ENCODE measurements at regions not wholly inside any gene's neighbourhood (a gene's known extent, or its start where the extent isn't known, plus 50 kb on each side); places are given as distances from the start of the nearest gene placed in this dataset.
"Not testable (repeated sequence)": the region's sequence is repeated elsewhere in the genome, so short reads cannot be mapped to it uniquely, and the experiment has no call there.

DNA sequence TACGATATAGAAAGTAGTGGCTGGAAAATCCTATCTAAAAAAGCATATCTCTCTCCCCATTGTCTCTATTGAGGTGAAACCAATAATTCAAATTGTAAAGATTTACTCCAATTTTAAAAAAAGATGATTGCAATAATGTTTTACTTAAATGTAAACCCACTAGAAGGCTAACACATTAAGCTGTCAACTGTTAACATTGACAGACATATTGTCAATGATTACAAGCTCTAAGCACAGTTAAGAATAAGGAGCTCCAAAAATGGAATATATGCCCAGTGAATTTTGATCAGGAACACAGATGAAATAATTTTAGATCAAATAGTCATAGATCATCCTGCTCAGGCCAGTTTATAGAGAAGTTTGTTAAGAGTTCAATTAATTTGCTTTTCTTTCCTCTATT is 123.6 kb upstream of the NETO1 start:
- DNase-seq (ENCODE audit: low read depth) = no peak

DNA sequence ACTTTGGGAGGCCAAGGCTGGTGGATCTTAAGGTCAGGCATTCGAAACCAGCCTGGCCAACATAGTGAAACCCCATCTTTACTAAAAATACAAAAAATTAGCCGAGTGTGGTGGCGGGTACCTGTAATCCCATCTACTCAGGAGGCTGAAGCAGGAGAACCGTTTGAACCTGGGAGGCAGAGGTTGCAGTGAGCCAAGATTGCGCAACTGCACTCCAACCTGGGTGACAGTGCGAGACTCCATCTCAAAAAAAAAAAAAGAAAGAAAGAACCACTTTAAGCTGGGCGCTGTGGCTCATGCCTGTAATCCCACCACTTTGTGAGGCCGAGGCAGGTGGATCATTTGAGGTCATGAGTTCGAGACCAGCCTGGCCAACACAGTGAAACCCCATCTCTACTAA is 119.8 kb upstream of the NETO1 start:
- not testable (repeated sequence) for DNase-seq (ENCODE audit: low read depth)

GRCh38 chr18:72986103-72986502 is 118.3 kb upstream of the NETO1 start:
- DNase-seq (ENCODE audit: low read depth) = no peak

DNA sequence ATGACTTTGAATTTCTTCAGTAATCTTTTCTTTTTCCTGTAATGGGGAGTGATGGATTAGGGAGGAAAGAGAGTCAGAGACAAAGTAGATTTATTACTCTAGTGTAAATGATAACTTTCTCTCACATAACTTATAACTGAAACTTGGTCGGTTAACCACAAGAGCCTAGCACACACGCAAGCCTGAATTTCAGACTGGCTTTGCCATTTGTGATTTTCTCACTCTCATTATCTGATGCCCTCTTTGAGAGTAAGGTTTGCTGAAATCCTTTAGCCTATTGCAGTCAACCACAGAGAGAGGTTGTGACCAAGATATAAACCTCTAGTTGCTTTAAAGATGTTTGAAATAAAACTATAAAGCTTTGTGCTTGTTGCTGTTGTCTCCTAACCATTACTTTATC is 117.9 kb upstream of the NETO1 start:
- no peak for DNase-seq (ENCODE audit: low read depth)

DNA sequence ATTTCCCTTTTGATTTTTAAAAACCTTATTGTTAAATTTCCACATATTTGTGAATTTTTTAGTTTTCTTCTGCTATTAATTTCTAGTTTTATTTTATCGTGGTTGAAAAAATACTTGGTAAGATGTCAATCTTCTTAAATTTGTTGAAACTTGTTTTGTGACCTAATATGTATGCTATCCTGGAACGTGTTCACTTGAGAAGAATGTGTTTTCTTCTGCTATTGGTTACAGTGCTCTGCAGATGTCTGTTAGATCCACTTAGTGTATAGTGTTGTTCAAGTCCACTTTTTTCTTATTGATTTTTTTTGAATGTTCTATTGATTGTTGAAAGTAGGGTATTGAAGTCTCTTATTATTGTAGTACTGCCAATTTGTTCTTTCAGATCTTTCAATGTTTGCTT is 116.5 kb upstream of the NETO1 start:
- no peak for DNase-seq (ENCODE audit: low read depth)

GRCh38 chr18:72973841-72974240 is 106.1 kb upstream of the NETO1 start:
- no peak for DNase-seq (ENCODE audit: low read depth)

GRCh38 chr18:72965616-72966015 is 97.8 kb upstream of the NETO1 start:
- DNase-seq (ENCODE audit: low read depth) = no peak

- DNase-seq (ENCODE audit: low read depth) = not testable (repeated sequence)
These were observed 90.4 kb upstream of the NETO1 start for GRCh38 chr18:72958195-72958594.

DNA sequence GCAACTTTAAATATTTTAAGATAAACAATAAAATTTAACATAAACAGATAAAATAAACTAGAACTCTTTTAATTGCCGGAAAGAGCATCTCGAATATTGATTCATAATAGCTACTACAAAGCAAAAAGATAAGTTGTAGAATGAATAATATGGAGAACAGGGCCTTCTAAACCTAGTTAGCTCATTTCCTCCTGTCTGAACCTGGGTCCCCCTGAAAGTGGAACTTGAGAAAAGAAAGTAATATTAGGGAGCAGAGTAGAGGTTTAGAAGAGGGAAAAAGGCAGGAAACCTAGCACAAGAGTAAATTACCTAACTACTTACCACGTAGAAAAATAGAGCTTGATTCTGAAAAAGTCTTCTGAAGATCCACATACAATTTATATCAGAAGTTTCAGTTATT is 80.7 kb upstream of the NETO1 start:
- no peak for DNase-seq (ENCODE audit: low read depth)

DNA sequence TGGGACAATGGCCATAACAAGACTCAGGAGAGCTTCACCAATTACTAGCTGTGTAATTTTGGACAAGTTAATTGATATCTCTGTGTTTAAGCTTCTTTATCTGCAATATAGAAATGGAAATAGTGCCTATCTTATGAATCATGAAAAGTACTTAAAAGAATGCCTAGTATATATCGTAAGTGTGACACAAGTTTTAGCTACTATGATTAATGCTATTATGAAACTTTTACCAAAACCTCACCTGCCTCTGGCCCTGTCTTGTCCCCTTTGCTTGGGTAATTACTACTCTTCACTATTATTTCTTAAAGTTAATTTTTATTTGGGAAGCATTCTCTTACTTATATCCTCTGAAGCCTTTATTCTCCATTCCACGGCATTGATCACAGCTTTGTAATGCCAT is 75.0 kb upstream of the NETO1 start:
- no peak for DNase-seq (ENCODE audit: low read depth)

GRCh38 chr18:72940986-72941385 is 73.2 kb upstream of the NETO1 start:
- no peak for DNase-seq (ENCODE audit: low read depth)

- DNase-seq (ENCODE audit: low read depth) = no peak
These were observed 72.7 kb upstream of the NETO1 start for GRCh38 chr18:72940509-72940908.

GRCh38 chr18:72935744-72936143 is 68.0 kb upstream of the NETO1 start:
- no peak for DNase-seq (ENCODE audit: low read depth)

GRCh38 chr18:72922895-72923294 is 55.1 kb upstream of the NETO1 start:
- DNase-seq (ENCODE audit: low read depth) = no peak

Measured in CMK (cell line).